Neural crest cell (in vitro differentiated cells): ENCODE measurements at regions not wholly inside any gene's neighbourhood (a gene's known extent, or its start where the extent isn't known, plus 50 kb on each side); places are given as distances from the start of the nearest gene placed in this dataset.
"Not testable (repeated sequence)": the region's sequence is repeated elsewhere in the genome, so short reads cannot be mapped to it uniquely, and the experiment has no call there.

Experiments
- DNase-seq: peaks from one replicate; pipeline ENCODE4 v3.0.0; 2021; ENCODE audit warnings: low read depth, mixed read lengths, low spot score
- H3K27ac Mint-ChIP-seq: one replicate; pipeline ENCODE4 v1.8.0; 2021; ENCODE audit warnings: mild to moderate bottlenecking, mixed read lengths; ENCODE audit not compliant: unreplicated experiment
- H3K27me3 Mint-ChIP-seq: 2 replicates; pipeline ENCODE4 v1.8.0; 2021; ENCODE audit warnings: low read depth, mild to moderate bottlenecking, mixed read lengths
- H3K36me3 Mint-ChIP-seq: 2 replicates; pipeline ENCODE4 v1.8.0; 2021; ENCODE audit warnings: low read depth, mild to moderate bottlenecking, mixed read lengths
- H3K4me1 Mint-ChIP-seq: 2 replicates; pipeline ENCODE4 v1.8.0; 2021; ENCODE audit warnings: mixed read lengths
- H3K4me3 Mint-ChIP-seq: one replicate; pipeline ENCODE4 v1.8.0; 2021; ENCODE audit warnings: mild to moderate bottlenecking, mixed read lengths
- H3K9me3 Mint-ChIP-seq: 2 replicates; pipeline ENCODE4 v1.8.0; 2021; ENCODE audit warnings: mixed read lengths
- TF ChIP-seq, protein P1 (sequence below): fragments of 200-600 bp; sonication (generic); conservative IDR thresholded peaks from 2 replicates; pipeline ENCODE4 v1.5.0; 2021; ENCODE audit warnings: antibody characterized with exemption, mild to moderate bottlenecking

- not testable (repeated sequence) for H3K36me3 Mint-ChIP-seq, DNase-seq, H3K9me3 Mint-ChIP-seq, H3K27me3 Mint-ChIP-seq
- Mint-ChIP-seq H3K4me1 (peaks cover 25% of the 10 kb centered on the region), H3K4me3 (peak overlapping the region; percentile 89), H3K27ac (peak overlapping the region; percentile 71)
Measured at GRCh38 chr7:29684151-29684786, 120.6 kb downstream of the PRR15 start.

GRCh38 chr7:29684787-29685650, 121.3 kb upstream of the WIPF3 start:
- TF ChIP-seq, protein P1, sequence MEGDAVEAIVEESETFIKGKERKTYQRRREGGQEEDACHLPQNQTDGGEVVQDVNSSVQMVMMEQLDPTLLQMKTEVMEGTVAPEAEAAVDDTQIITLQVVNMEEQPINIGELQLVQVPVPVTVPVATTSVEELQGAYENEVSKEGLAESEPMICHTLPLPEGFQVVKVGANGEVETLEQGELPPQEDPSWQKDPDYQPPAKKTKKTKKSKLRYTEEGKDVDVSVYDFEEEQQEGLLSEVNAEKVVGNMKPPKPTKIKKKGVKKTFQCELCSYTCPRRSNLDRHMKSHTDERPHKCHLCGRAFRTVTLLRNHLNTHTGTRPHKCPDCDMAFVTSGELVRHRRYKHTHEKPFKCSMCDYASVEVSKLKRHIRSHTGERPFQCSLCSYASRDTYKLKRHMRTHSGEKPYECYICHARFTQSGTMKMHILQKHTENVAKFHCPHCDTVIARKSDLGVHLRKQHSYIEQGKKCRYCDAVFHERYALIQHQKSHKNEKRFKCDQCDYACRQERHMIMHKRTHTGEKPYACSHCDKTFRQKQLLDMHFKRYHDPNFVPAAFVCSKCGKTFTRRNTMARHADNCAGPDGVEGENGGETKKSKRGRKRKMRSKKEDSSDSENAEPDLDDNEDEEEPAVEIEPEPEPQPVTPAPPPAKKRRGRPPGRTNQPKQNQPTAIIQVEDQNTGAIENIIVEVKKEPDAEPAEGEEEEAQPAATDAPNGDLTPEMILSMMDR, result no peak
- H3K36me3 Mint-ChIP-seq, result no peaks in the 10 kb centered on the region
- H3K4me3 Mint-ChIP-seq, result peak overlapping the region; percentile 89
- peak; percentile 65 for DNase-seq
- H3K9me3 Mint-ChIP-seq, result no peaks in the 10 kb centered on the region
- H3K4me1 Mint-ChIP-seq, result peaks cover 25% of the 10 kb centered on the region
- peak overlapping the region; percentile 89 for H3K27ac Mint-ChIP-seq
- no peaks in the 10 kb centered on the region for H3K27me3 Mint-ChIP-seq

DNA sequence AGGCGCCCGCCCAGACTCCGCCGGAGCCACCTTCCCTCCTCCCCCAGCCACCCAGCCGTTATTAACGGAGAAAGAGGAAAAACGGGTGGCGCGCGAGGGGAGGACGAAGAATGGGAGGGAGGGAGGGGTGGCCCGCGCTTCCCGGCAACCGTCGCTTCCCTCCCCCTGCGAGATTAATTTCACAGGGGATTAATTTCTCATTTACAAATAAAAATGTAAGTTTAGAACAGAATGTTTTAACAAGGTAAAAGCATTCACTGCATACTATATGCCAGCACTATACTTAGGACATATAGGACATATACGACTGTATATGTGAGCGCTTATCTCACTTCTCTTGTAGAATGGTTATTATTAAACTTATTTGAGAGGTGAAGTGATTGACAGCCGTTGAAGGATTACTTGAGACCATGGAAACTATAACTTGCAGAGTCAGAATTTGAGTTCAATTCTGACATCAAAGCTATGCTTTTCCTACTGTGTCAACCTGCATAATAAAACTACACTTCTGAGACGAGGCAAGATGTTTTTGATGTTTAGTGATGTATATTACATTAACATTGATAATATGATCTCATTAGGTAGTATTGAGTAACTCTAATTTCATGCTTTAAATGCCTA, 120.5 kb upstream of the WIPF3 start:
- DNase-seq, H3K27me3 Mint-ChIP-seq, H3K36me3 Mint-ChIP-seq, H3K9me3 Mint-ChIP-seq, H3K27ac Mint-ChIP-seq: not testable (repeated sequence)
- H3K4me3 Mint-ChIP-seq, result peak overlapping the region; percentile 81
- peaks cover 23% of the 10 kb centered on the region for H3K4me1 Mint-ChIP-seq

- not testable (repeated sequence) for H3K27ac Mint-ChIP-seq, H3K27me3 Mint-ChIP-seq, H3K9me3 Mint-ChIP-seq, DNase-seq, H3K36me3 Mint-ChIP-seq, H3K4me3 Mint-ChIP-seq, H3K4me1 Mint-ChIP-seq
Measured at GRCh38 chr7:29690510-29690909, 115.8 kb upstream of the WIPF3 start.

- not testable (repeated sequence) for H3K4me3 Mint-ChIP-seq, DNase-seq, H3K27me3 Mint-ChIP-seq, H3K27ac Mint-ChIP-seq, H3K9me3 Mint-ChIP-seq, H3K36me3 Mint-ChIP-seq, H3K4me1 Mint-ChIP-seq
Measured at GRCh38 chr7:29696402-29696801, 109.9 kb upstream of the WIPF3 start.

- not testable (repeated sequence) for H3K36me3 Mint-ChIP-seq, H3K4me3 Mint-ChIP-seq
Measured at GRCh38 chr7:29699723-29700122, 106.6 kb upstream of the WIPF3 start.

DNA sequence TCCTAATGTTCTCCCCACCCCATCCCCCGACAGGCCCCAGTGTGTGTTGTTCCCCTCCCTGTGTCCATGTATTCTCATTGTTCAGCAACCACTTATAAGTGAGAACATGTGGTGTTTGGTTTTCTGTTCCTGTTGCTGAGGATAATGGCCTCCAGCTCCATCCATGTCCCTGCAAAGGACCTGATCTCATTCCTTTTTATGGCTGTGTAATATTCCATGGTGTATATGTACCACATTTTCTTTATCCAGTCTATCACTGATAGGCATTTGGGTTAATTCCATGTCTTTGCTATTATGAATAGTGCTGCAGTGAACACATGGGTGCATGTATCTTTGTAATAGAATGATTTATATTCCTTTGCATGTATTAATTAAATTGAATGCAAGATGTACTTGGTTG, 104.8 kb upstream of the WIPF3 start:
- not testable (repeated sequence) for H3K36me3 Mint-ChIP-seq, H3K27me3 Mint-ChIP-seq, DNase-seq, H3K27ac Mint-ChIP-seq, H3K4me3 Mint-ChIP-seq, H3K4me1 Mint-ChIP-seq, H3K9me3 Mint-ChIP-seq

More at GRCh38 chr7:29699723-29700122, 106.6 kb upstream of the WIPF3 start:
- H3K27me3 Mint-ChIP-seq, H3K9me3 Mint-ChIP-seq, H3K4me1 Mint-ChIP-seq, H3K27ac Mint-ChIP-seq, DNase-seq: not testable (repeated sequence)

DNA sequence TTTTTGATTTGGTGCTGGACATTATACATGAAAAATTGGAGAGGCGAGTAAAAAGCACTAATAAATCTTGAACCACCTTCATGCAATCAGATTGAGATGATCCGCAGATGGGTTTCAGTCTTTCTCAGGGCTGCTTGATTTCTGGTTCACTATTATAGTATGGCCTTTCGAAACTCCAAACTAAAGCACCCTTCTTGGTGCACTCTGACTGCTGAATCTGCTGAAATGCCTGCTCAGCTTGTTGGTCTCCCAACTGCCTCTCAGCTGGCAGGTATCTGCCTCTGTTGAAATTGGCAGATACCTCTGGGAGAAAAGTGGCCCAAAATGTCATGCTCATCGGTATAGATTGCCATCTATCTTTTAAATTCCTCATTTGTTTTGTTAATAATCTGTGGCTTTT, 102.5 kb upstream of the WIPF3 start:
- not testable (repeated sequence) for H3K36me3 Mint-ChIP-seq, H3K27ac Mint-ChIP-seq, H3K4me3 Mint-ChIP-seq, H3K9me3 Mint-ChIP-seq, DNase-seq, H3K27me3 Mint-ChIP-seq, H3K4me1 Mint-ChIP-seq

- H3K27me3 Mint-ChIP-seq, H3K4me3 Mint-ChIP-seq, H3K36me3 Mint-ChIP-seq, DNase-seq, H3K9me3 Mint-ChIP-seq, H3K27ac Mint-ChIP-seq: not testable (repeated sequence)
- H3K4me1 Mint-ChIP-seq, result peaks cover 11% of the 10 kb centered on the region
Measured at GRCh38 chr7:29709002-29709401, 97.3 kb upstream of the WIPF3 start.

- H3K36me3 Mint-ChIP-seq, H3K9me3 Mint-ChIP-seq, H3K27ac Mint-ChIP-seq, H3K27me3 Mint-ChIP-seq, H3K4me1 Mint-ChIP-seq, H3K4me3 Mint-ChIP-seq, DNase-seq: not testable (repeated sequence)
Measured at GRCh38 chr7:29723127-29723526, 83.2 kb upstream of the WIPF3 start.
